Upper lobe of left lung (tissue), 4 donors: ENCODE measurements at regions not wholly inside any gene's neighbourhood (a gene's known extent, or its start where the extent isn't known, plus 50 kb on each side); places are given as distances from the start of the nearest gene placed in this dataset.

Experiments used
- CTCF ChIP-seq, 6 experiments: fragments of 450-650 bp in 4 of 6; fragments of 200-600 bp in 2 of 6; sonication (generic) in 2 of 6; IDR thresholded peaks; one replicate each; pipeline ENCODE4 v1.5.1; 2016 to 2019; ENCODE audit warnings: antibody characterized with exemption in 6 of 6
- POLR2A ChIP-seq, 4 donors: fragments of 450-650 bp; IDR thresholded peaks; one replicate each; pipeline ENCODE4 v1.5.1; 2016 to 2017; ENCODE audit warnings: antibody characterized with exemption in 4 of 4, mild to moderate bottlenecking in 2 of 4

DNA sequence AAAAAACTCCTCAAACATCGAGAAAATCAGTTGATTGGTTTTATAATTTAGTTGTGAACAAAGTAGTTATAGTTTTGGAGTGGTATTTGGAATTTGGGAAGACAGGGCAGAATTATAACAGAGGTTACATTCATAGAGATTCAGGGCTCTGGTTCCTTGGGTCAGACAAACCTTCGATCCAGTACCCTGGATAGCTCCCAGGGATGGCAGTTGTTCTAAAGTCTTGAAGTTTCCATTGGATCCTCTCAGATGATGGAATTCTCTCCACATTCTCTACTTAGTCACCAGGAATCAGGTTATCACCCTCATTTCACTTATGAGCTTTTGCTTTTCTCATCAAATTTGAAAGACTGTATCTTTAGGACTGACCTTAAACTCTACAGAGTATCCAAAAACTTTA lies 285.1 kb downstream of the CENPW start:
- TF ChIP-seq CTCF (IDR thresholded peaks at IDR 0.05) (no peak), POLR2A (IDR thresholded peaks at IDR 0.05) (no peak)
